ENCODE measurements at regions not wholly inside any gene's neighbourhood (a gene's known extent, or its start where the extent isn't known, plus 50 kb on each side); places are given as distances from the start of the nearest gene placed in this dataset.

DNA sequence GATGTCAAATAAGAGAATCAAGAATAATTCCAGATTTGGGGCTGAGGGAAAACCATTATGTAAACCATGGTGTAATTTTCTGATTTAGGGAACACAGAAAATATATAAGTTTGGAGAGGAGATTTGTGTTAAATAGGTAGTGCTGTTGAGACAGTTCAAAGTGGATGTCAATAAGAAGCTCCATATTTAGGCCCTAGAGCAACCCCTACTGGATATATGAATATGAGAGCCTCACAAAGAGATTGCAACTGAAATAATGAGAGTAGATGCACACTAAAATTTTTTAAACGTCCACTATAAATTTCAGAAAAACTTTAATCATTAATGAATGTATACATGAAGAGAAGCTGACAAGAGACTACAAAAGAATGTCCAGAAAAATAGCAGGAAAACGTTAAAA, 1447.8 kb upstream of the PRMT6 start:
- TF ChIP-seq, protein P1, sequence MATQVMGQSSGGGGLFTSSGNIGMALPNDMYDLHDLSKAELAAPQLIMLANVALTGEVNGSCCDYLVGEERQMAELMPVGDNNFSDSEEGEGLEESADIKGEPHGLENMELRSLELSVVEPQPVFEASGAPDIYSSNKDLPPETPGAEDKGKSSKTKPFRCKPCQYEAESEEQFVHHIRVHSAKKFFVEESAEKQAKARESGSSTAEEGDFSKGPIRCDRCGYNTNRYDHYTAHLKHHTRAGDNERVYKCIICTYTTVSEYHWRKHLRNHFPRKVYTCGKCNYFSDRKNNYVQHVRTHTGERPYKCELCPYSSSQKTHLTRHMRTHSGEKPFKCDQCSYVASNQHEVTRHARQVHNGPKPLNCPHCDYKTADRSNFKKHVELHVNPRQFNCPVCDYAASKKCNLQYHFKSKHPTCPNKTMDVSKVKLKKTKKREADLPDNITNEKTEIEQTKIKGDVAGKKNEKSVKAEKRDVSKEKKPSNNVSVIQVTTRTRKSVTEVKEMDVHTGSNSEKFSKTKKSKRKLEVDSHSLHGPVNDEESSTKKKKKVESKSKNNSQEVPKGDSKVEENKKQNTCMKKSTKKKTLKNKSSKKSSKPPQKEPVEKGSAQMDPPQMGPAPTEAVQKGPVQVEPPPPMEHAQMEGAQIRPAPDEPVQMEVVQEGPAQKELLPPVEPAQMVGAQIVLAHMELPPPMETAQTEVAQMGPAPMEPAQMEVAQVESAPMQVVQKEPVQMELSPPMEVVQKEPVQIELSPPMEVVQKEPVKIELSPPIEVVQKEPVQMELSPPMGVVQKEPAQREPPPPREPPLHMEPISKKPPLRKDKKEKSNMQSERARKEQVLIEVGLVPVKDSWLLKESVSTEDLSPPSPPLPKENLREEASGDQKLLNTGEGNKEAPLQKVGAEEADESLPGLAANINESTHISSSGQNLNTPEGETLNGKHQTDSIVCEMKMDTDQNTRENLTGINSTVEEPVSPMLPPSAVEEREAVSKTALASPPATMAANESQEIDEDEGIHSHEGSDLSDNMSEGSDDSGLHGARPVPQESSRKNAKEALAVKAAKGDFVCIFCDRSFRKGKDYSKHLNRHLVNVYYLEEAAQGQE (IDR thresholded peaks at IDR 0.05; ENCODE audit: insufficient read depth in 1 of 2, low read depth in 2 of 2, low read length in 2 of 2), result no peak
- no peak for TF ChIP-seq TAF1 (IDR thresholded peaks at IDR 0.05; ENCODE audit: borderline replicate concordance, insufficient read depth, low read length)
- no peak for TF ChIP-seq POLR2AphosphoS5 (IDR thresholded peaks at IDR 0.05; ENCODE audit: low read depth, low read length)
- TF ChIP-seq SIN3A (IDR thresholded peaks at IDR 0.05; ENCODE audit: borderline replicate concordance, insufficient read depth, low read length), result no peak
- TF ChIP-seq FOXP2 (optimal IDR thresholded peaks at IDR 0.05; ENCODE audit: borderline replicate concordance, extremely low read depth, extremely low read length, insufficient read depth), result no peak
